SU-DHL-6 (cell line): ENCODE measurements at regions not wholly inside any gene's neighbourhood (a gene's known extent, or its start where the extent isn't known, plus 50 kb on each side); places are given as distances from the start of the nearest gene placed in this dataset.

Experiments used
- H2AFZ ChIP-seq: fragments of 200-600 bp; sonication (generic); 2 replicates; pipeline ENCODE4 v1.6.1; 2014; ENCODE audit warnings: low read depth, mild to moderate bottlenecking, moderate library complexity, mixed read lengths, antibody characterized with exemption, low read length; ENCODE audit not compliant: severe bottlenecking
- H3F3A ChIP-seq: fragments of 200-600 bp; shearing (Covaris generic); 2 replicates; pipeline ENCODE4 v1.6.0; 2016; ENCODE audit warnings: antibody characterized with exemption, mild to moderate bottlenecking; ENCODE audit not compliant: insufficient read depth
- H3K27ac ChIP-seq: fragments of 200-600 bp; sonication (generic); 2 replicates; pipeline ENCODE4 v1.5.1; 2016; ENCODE audit warnings: low read depth, mild to moderate bottlenecking, low read length, moderate library complexity, mixed read lengths
- H3K27me3 ChIP-seq: fragments of 200-600 bp; sonication (generic), shearing (Covaris generic); 2 replicates; pipeline ENCODE4 v1.6.0; 2014; ENCODE audit warnings: mild to moderate bottlenecking, low read length
- H3K36me3 ChIP-seq: fragments of 200-600 bp; sonication (generic); 2 replicates; pipeline ENCODE4 v1.6.1; 2014; ENCODE audit warnings: mild to moderate bottlenecking, low read length, mixed read lengths
- H3K4me2 ChIP-seq: fragments of 300-600, 200-600 bp; shearing (Covaris generic), sonication (generic); 2 replicates; pipeline ENCODE4 v1.6.0; 2014; ENCODE audit warnings: low read length, low read depth, mild to moderate bottlenecking; ENCODE audit not compliant: poor library complexity, severe bottlenecking
- H3K4me3 ChIP-seq: fragments of 200-600 bp; sonication (generic); 2 replicates; pipeline ENCODE4 v1.5.1; 2014; ENCODE audit warnings: antibody characterized with exemption, low read length, mild to moderate bottlenecking, mixed read lengths; ENCODE audit not compliant: insufficient read depth, poor library complexity, severe bottlenecking
- H3K79me2 ChIP-seq: fragments of 200-600 bp; sonication (generic); 2 replicates; pipeline ENCODE4 v1.6.1; 2014; ENCODE audit warnings: mild to moderate bottlenecking, low read length, moderate library complexity; ENCODE audit not compliant: insufficient read depth
- H3K9ac ChIP-seq: fragments of 200-600 bp; sonication (generic); 2 replicates; pipeline ENCODE4 v1.7.0; 2014; ENCODE audit warnings: mild to moderate bottlenecking, low read length
- H3K9me2 ChIP-seq: fragments of 200-600 bp; sonication (generic); replicated peaks from 2 replicates; pipeline ENCODE4 v1.6.1; 2014; ENCODE audit warnings: low read length; ENCODE audit not compliant: insufficient read depth
- H3K9me3 ChIP-seq: fragments of 200-600 bp; sonication (generic); 2 replicates; pipeline ENCODE4 v1.6.1; 2014; ENCODE audit warnings: low read length, mixed read lengths; ENCODE audit not compliant: insufficient read depth
- H4K20me1 ChIP-seq: fragments of 200-600 bp; sonication (generic); 2 replicates; pipeline ENCODE4 v1.6.1; 2014; ENCODE audit warnings: low read depth, mild to moderate bottlenecking, antibody characterized with exemption, low read length, moderate library complexity, mixed read lengths
- CTCF ChIP-seq: fragments of 200-600 bp; sonication (generic); IDR thresholded peaks from one replicate; pipeline ENCODE4 v1.5.1; 2017; ENCODE audit warnings: antibody characterized with exemption, mild to moderate bottlenecking, low read length, moderate library complexity; ENCODE audit not compliant: insufficient read depth, poor library complexity, severe bottlenecking
- EZH2phosphoT487 ChIP-seq: fragments of 200-600 bp; sonication (generic), shearing (Covaris generic); conservative IDR thresholded peaks from 2 replicates; pipeline ENCODE4 v1.6.1; 2018; ENCODE audit warnings: mild to moderate bottlenecking, antibody characterized with exemption, low read length, moderate library complexity, mixed read lengths

GRCh38 chr17:53092072-53092471 is 730.7 kb upstream of the KIF2B start:
- Histone ChIP-seq H3K4me3 (no peak overlapping the region), H4K20me1 (no peaks in the 10 kb centered on the region), H3K9me3 (no peaks in the 10 kb centered on the region), H3K36me3 (no peaks in the 10 kb centered on the region), H3K9me2 (no peaks in the 10 kb centered on the region; the same call in 1 of the 2 replicates), H3K27me3 (no peaks in the 10 kb centered on the region), H3K27ac (no peak overlapping the region), H3F3A (no peaks in the 10 kb centered on the region), H3K79me2 (no peaks in the 10 kb centered on the region), H2AFZ (no peak overlapping the region), H3K9ac (no peak overlapping the region), H3K4me2 (no peak overlapping the region)
- TF ChIP-seq CTCF, result no peak
- TF ChIP-seq EZH2phosphoT487, result no peak

DNA sequence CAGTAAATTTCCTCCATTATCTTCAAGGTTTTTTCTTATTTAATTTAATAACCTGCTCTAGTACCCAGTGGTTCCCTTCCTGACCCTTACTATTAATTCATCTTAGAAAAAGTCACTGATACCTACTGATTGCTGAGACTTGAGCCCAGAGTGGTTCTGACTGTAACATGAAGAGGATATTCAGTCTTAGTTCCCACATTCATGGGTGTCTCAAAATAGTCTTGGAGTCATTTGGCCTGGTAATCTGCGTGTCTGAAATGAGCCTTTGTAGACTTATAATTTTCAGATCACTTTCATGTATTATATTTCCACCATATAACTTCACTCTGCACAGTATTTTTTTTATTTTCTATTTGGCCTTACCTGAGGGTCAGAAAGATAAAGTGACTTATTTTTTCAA is 732.0 kb upstream of the KIF2B start:
- H3K27ac ChIP-seq, result no peak overlapping the region
- no peak overlapping the region for H2AFZ ChIP-seq
- no peaks in the 10 kb centered on the region for H3K79me2 ChIP-seq
- H4K20me1 ChIP-seq, result no peaks in the 10 kb centered on the region
- H3K36me3 ChIP-seq, result no peaks in the 10 kb centered on the region
- H3K9me3 ChIP-seq, result no peaks in the 10 kb centered on the region
- no peaks in the 10 kb centered on the region; the same call in 1 of the 2 replicates for H3K9me2 ChIP-seq
- H3F3A ChIP-seq, result no peaks in the 10 kb centered on the region
- TF ChIP-seq EZH2phosphoT487 (no peak), CTCF (no peak)
- no peak overlapping the region for H3K4me2 ChIP-seq
- no peak overlapping the region for H3K4me3 ChIP-seq
- H3K27me3 ChIP-seq, result no peaks in the 10 kb centered on the region
- H3K9ac ChIP-seq, result no peak overlapping the region

DNA sequence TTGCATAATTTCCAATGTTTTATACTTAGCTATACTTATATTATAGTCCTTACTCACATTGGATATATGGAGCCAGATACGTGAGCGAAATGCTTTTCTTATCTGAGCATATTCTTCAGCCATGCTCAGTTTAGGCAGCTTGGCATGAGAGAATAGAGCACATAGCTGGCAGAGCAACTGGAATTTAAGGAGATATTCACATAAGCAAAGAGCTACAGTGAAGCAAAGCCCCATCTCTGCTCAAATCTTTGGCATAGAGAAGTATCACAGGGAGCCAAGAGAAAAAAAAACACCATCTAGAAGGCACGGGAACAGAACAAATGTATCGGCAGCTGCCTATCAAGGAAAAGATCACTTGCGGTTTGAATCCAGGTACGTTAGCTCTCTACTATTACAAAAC is 734.2 kb upstream of the KIF2B start:
- Histone ChIP-seq H3F3A (no peaks in the 10 kb centered on the region), H3K9me2 (no peaks in the 10 kb centered on the region), H3K27me3 (no peaks in the 10 kb centered on the region), H3K4me3 (no peak overlapping the region), H3K36me3 (no peaks in the 10 kb centered on the region), H3K9me3 (no peaks in the 10 kb centered on the region), H3K79me2 (no peaks in the 10 kb centered on the region), H4K20me1 (no peaks in the 10 kb centered on the region), H2AFZ (no peak overlapping the region), H3K9ac (no peak overlapping the region), H3K27ac (no peak overlapping the region), H3K4me2 (no peak overlapping the region)
- no peak for TF ChIP-seq CTCF
- no peak for TF ChIP-seq EZH2phosphoT487
